ENCODE measurements at regions not wholly inside any gene's neighbourhood (a gene's known extent, or its start where the extent isn't known, plus 50 kb on each side); places are given as distances from the start of the nearest gene placed in this dataset.

GRCh38 chr4:107261241-107261874, 225.2 kb upstream of the DKK2 start:
- Histone ChIP-seq H3K27me3 (ENCODE audit: control insufficient read depth, insufficient read depth, low read length) (no peaks in the 10 kb centered on the region), H3K36me3 (ENCODE audit: control insufficient read depth, insufficient read depth, low read length) (no peaks in the 10 kb centered on the region), H3K4me3 (ENCODE audit: low read depth, low read length) (no peak overlapping the region)
- no peak for TF ChIP-seq CTCF (IDR thresholded peaks at IDR 0.05; ENCODE audit: insufficient read depth, low read length, severe bottlenecking)
- peak; percentile 68 for DNase-seq (ENCODE audit: low read depth)
- FAIRE-seq, result no peak

- H3K4me3 ChIP-seq (ENCODE audit: low read depth, low read length), result no peak overlapping the region
- no peak for TF ChIP-seq CTCF (IDR thresholded peaks at IDR 0.05; ENCODE audit: insufficient read depth, low read length, severe bottlenecking)
- DNase-seq (ENCODE audit: low read depth) (peak; percentile 71), FAIRE-seq (no peak)
- no peaks in the 10 kb centered on the region for H3K27me3 ChIP-seq (ENCODE audit: control insufficient read depth, insufficient read depth, low read length)
- no peaks in the 10 kb centered on the region for H3K36me3 ChIP-seq (ENCODE audit: control insufficient read depth, insufficient read depth, low read length)
Measured at GRCh38 chr4:107258359-107258758, 222.2 kb upstream of the DKK2 start.

- DNase-seq (ENCODE audit: low read depth) (peak; percentile 60), FAIRE-seq (no peak)
- Histone ChIP-seq H3K27me3 (ENCODE audit: control insufficient read depth, insufficient read depth, low read length) (no peaks in the 10 kb centered on the region), H3K4me3 (ENCODE audit: low read depth, low read length) (no peak overlapping the region), H3K36me3 (ENCODE audit: control insufficient read depth, insufficient read depth, low read length) (no peaks in the 10 kb centered on the region)
- TF ChIP-seq CTCF (IDR thresholded peaks at IDR 0.05; ENCODE audit: insufficient read depth, low read length, severe bottlenecking), result no peak
Measured at GRCh38 chr4:107255596-107255995, 219.5 kb upstream of the DKK2 start.

GRCh38 chr4:107255114-107255513, 219.0 kb upstream of the DKK2 start:
- FAIRE-seq (no peak), DNase-seq (ENCODE audit: low read depth) (peak; percentile 38)
- H3K36me3 ChIP-seq (ENCODE audit: control insufficient read depth, insufficient read depth, low read length), result no peaks in the 10 kb centered on the region
- H3K27me3 ChIP-seq (ENCODE audit: control insufficient read depth, insufficient read depth, low read length), result no peaks in the 10 kb centered on the region
- TF ChIP-seq CTCF (IDR thresholded peaks at IDR 0.05; ENCODE audit: insufficient read depth, low read length, severe bottlenecking), result no peak
- no peak overlapping the region for H3K4me3 ChIP-seq (ENCODE audit: low read depth, low read length)

GRCh38 chr4:107253579-107254068, 217.5 kb upstream of the DKK2 start:
- Histone ChIP-seq H3K36me3 (ENCODE audit: control insufficient read depth, insufficient read depth, low read length) (no peaks in the 10 kb centered on the region), H3K27me3 (ENCODE audit: control insufficient read depth, insufficient read depth, low read length) (no peaks in the 10 kb centered on the region), H3K4me3 (ENCODE audit: low read depth, low read length) (no peak overlapping the region)
- DNase-seq (ENCODE audit: low read depth) (no peak), FAIRE-seq (no peak)
- TF ChIP-seq CTCF (IDR thresholded peaks at IDR 0.05; ENCODE audit: insufficient read depth, low read length, severe bottlenecking), result no peak

GRCh38 chr4:107253090-107253489, 217.0 kb upstream of the DKK2 start:
- H3K27me3 ChIP-seq (ENCODE audit: control insufficient read depth, insufficient read depth, low read length), result no peaks in the 10 kb centered on the region
- H3K4me3 ChIP-seq (ENCODE audit: low read depth, low read length), result no peak overlapping the region
- DNase-seq (ENCODE audit: low read depth) (no peak), FAIRE-seq (no peak)
- no peak for TF ChIP-seq CTCF (IDR thresholded peaks at IDR 0.05; ENCODE audit: insufficient read depth, low read length, severe bottlenecking)
- no peaks in the 10 kb centered on the region for H3K36me3 ChIP-seq (ENCODE audit: control insufficient read depth, insufficient read depth, low read length)
